ENCODE measurements at regions not wholly inside any gene's neighbourhood (a gene's known extent, or its start where the extent isn't known, plus 50 kb on each side); places are given as distances from the start of the nearest gene placed in this dataset.

- no peak for DNase-seq
These were observed 480.5 kb upstream of the PROK2 start for GRCh38 chr3:72265256-72266015.

- no peak for DNase-seq
These were observed 478.5 kb upstream of the PROK2 start for GRCh38 chr3:72263223-72263990.

GRCh38 chr3:72262736-72263135 is 477.8 kb upstream of the PROK2 start:
- DNase-seq, result no peak

- no peak for DNase-seq
These were observed 476.9 kb upstream of the PROK2 start for GRCh38 chr3:72261566-72262564.

GRCh38 chr3:72260588-72260910 is 475.6 kb upstream of the PROK2 start:
- DNase-seq, result no peak

GRCh38 chr3:72259755-72260587 is 475.0 kb upstream of the PROK2 start:
- peak; percentile 31 for DNase-seq

GRCh38 chr3:72258361-72259141 is 473.6 kb upstream of the PROK2 start:
- peak; percentile 24 for DNase-seq

GRCh38 chr3:72257738-72258137 is 472.8 kb upstream of the PROK2 start:
- no peak for DNase-seq

- no peak for DNase-seq
These were observed 472.3 kb upstream of the PROK2 start for GRCh38 chr3:72257203-72257602.

GRCh38 chr3:72256716-72257115 is 471.8 kb upstream of the PROK2 start:
- DNase-seq, result no peak

GRCh38 chr3:72255791-72256559 is 471.0 kb upstream of the PROK2 start:
- peak; percentile 24 for DNase-seq

- no peak for DNase-seq
These were observed 470.2 kb upstream of the PROK2 start for GRCh38 chr3:72255191-72255590.

- DNase-seq, result no peak
These were observed 469.5 kb upstream of the PROK2 start for GRCh38 chr3:72254483-72254882.

GRCh38 chr3:72250725-72251124 is 465.8 kb upstream of the PROK2 start:
- no peak for DNase-seq

- no peak for DNase-seq
These were observed 463.9 kb upstream of the PROK2 start for GRCh38 chr3:72248869-72249268.

GRCh38 chr3:72248389-72248761 is 463.4 kb upstream of the PROK2 start:
- DNase-seq, result no peak

- DNase-seq, result no peak
These were observed 462.9 kb upstream of the PROK2 start for GRCh38 chr3:72247645-72248388.

- DNase-seq, result no peak
These were observed 462.2 kb upstream of the PROK2 start for GRCh38 chr3:72247126-72247525.

GRCh38 chr3:72246685-72247084 is 461.7 kb upstream of the PROK2 start:
- no peak for DNase-seq

All from stimulated activated CD4-positive, alpha-beta T cell treated with anti-CD3 and anti-CD28 coated beads, Interleukin-15, amount 100 ng/mL, for 24 hours (primary cell).